NCI-H510A treated with DMSO at 0.1 percent for 48 hours (cell line): ENCODE measurements at regions not wholly inside any gene's neighbourhood (a gene's known extent, or its start where the extent isn't known, plus 50 kb on each side); places are given as distances from the start of the nearest gene placed in this dataset.

Experiments
- DNase-seq: peaks from one replicate; lab custom pipeline; 2025; lab: John Stamatoyannopoulos, UW

- DNase-seq: no peak
Measured at GRCh38 chr9:118187408-118187807, 483.2 kb downstream of the TLR4 start.

DNA sequence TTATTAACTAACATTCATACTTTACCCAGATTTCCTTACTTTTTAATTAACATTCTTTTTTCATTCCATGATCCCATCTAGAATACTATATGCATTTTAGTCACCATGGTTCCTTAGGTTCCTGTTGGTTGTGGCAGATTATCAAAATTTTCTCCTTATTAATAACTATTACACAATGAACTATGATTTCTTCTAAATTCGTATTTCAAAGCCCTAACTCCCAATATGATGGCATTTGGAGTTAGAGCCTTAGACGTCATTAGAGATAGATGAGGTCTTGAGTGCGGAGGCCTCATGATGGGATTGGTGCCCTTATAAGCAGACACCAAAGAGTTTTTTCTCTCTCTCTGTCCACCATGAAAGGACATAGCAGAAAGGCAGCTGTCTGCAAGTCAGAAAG, 485.4 kb downstream of the TLR4 start:
- no peak for DNase-seq

GRCh38 chr9:118192807-118193206, 488.6 kb downstream of the TLR4 start:
- DNase-seq: no peak

GRCh38 chr9:118209343-118209742, 505.1 kb downstream of the TLR4 start:
- DNase-seq: no peak

DNA sequence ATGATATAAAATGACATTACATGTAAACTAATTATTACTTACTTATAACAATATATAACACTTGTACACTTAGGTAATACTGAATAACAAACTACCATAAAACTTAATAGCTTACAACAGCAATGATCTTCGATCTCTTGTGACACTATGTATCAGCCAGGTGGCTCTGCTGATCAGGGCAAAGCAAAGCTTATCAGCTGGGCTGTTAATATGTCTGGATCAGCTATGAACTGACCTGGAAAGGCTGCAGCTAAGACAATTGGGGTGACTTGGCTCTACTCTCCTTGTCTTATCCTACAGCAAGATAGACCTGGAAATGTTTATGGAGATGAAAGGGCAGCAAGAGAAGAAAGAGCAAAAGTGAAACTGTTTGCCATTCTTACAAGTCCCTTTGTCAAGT, 511.3 kb downstream of the TLR4 start:
- no peak for DNase-seq

DNA sequence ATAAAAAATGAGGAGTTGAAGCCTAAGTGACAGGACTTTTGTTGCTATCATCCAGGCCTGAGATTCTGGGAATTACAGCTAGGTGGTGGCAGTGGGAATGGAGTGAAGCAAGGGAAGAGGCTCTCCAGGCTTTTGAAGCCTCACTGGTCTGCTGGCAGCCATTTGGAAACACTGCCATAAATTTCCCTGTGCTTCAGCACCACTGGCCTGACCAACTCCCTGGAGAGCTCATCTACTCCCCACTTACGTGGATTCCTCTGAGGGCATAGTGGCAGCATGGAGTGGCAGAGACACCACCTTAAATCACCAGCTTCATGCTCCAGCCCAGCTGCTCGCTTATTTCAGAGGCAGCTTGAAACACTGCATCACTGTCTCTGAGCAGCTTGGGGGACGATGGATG, 518.2 kb downstream of the TLR4 start:
- no peak for DNase-seq

GRCh38 chr9:118223111-118223510, 518.9 kb downstream of the TLR4 start:
- DNase-seq: no peak

- no peak for DNase-seq
Measured at GRCh38 chr9:118230329-118230728, 526.1 kb downstream of the TLR4 start.

DNA sequence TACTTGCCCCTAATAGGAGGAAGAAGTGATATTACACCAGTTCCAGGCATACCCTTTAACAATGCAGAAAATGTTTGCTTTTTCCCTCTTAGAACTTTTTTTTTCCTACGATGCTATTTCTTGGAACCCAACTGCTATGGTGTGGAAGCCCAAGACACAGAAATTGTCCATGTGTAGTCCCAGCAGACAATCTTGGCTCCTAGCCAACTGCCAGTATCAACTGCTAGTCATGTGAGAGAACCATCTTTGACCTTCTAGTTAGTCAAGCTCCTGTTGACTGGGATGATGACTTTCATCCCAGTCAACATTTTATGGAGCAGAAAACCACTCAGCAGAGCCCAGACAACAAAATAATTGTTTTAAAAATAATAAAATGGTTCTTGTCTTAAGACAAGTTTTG, 532.4 kb downstream of the TLR4 start:
- no peak for DNase-seq

GRCh38 chr9:118238139-118238538, 533.9 kb downstream of the TLR4 start:
- no peak for DNase-seq

DNA sequence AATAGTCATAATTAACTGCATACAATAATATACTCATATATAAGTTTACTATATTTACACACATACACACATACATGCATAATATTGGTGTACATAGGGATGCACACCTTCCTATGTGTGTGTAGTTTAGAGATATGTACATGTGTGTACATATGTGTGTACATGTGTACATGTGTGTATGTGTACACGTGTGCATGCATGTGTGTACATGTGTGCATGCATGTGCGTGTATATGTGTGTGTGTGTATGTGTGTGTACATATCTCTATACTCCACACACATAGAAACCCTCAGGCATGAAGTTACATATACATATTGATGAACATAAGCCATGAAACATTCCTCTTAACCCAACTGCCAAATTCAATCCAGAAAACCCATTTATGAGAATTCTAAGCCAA, 547.8 kb downstream of the TLR4 start:
- DNase-seq: no peak

GRCh38 chr9:118262191-118262590, 558.0 kb downstream of the TLR4 start:
- DNase-seq: no peak

- no peak for DNase-seq
Measured at GRCh38 chr9:118263949-118264348, 559.7 kb downstream of the TLR4 start.

GRCh38 chr9:118268046-118268445, 563.8 kb downstream of the TLR4 start:
- DNase-seq: no peak

GRCh38 chr9:118269623-118270022, 565.4 kb downstream of the TLR4 start:
- DNase-seq: no peak

GRCh38 chr9:118271331-118271730, 567.1 kb downstream of the TLR4 start:
- no peak for DNase-seq

DNA sequence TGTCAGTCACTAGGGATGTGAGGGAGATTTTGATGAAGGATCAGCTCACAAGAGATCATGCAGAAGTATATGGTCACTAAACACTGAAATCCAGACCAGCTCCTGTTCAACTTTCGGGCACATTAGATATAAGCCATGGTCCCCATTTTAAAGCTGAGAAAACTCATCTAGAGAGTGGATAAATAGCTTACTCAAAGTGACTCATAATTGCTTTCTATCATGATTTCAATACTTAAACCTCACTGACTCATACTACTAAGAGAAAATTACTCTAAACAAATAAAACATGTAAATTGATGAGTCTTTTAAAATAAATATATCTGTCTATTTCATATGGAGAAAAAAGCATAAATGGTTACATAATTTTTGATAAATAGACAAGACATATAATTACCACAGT, 567.7 kb downstream of the TLR4 start:
- DNase-seq: no peak

GRCh38 chr9:118273048-118273447, 568.8 kb downstream of the TLR4 start:
- DNase-seq: no peak

GRCh38 chr9:118276784-118277183, 572.6 kb downstream of the TLR4 start:
- no peak for DNase-seq

DNA sequence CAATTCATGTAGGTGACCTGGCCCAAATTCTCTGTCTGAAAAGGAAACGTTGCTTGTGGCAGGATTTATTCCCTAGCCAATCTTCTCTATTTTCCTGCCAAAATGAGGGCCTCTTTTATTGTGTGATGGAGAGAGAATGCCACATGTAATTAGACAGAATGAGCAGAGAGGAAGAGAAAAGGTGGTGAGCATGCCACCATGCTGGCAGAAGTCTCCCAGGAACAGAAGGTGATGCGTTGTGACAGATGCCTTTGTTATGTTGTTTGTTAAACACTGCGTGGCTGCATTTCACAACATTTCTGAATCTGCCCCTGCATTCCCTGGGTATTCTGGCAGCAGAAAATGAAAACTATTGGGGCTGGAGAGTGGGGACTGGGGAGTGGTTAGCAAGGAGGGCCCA, 577.6 kb downstream of the TLR4 start:
- DNase-seq: no peak

DNA sequence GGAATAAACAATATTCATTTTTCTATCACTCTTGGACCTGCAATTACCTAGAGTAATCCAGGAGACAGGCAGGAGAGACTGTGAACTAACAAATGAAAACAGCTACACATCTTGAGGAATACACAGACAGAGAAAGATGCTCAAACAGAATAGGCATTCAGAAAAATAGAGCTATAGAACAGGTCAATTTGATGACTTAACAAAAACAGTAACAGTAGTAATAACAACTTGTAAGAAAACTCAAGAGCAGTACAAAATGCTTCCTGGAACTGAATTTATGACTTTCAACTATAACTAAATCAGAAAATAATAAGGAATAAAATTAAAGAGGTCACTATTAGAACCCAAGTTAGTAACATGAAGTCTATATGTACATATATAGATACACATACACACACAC, 579.3 kb downstream of the TLR4 start:
- DNase-seq: no peak

DNA sequence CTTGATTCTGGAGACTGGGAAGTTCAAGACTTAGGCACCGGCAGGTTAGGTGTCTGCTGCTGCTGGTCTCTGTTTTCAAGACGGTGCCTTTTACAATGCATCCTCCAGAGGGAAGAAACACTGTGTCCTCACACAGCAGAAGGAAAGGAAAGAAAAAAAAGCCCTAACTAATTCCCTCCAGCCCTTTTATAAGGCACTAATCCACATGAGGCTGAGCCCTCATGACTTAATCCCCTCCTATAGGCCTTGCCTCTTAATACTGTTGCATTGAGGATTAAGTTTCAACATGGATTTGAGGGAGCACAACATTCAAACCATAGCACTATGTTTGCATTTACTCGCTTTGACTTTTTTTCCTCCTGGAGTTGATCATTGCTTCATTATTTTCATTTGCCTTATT, 585.9 kb downstream of the TLR4 start:
- no peak for DNase-seq

- DNase-seq: no peak
Measured at GRCh38 chr9:118295413-118295812, 591.2 kb downstream of the TLR4 start.

- no peak for DNase-seq
Measured at GRCh38 chr9:118302721-118303120, 598.5 kb downstream of the TLR4 start.

DNA sequence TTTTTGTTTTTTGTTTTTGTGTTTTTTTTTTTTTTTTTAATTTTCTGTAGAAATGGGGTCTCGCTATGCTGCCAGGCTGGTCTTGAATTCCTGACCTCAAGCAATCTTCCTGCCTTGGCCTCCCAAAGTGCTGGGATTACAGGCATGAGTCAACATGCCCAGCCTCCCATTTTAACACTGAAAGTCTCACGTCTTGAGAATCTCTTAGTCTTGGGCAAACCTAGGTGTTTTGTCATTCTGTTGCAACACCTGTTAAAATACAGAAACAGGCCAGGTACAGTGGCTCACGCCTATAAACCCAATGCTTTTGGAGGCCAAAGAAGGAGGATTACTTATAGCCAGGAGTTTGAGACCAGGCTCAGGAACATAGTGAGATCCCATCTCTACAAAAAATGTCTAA, 599.0 kb downstream of the TLR4 start:
- DNase-seq: no peak
